H1 (cell line): ENCODE measurements at regions not wholly inside any gene's neighbourhood (a gene's known extent, or its start where the extent isn't known, plus 50 kb on each side); places are given as distances from the start of the nearest gene placed in this dataset.

Experiments
- CTCF ChIA-PET: fragments of 300-600 bp; sonication (Branson Sonifier 250); formaldehyde crosslinking; loops from one replicate; lab custom pipeline; 2021; ENCODE audit not compliant: partially characterized antibody; lab: Charles Lee
- POLR2A ChIA-PET: fragments of 300-600 bp; sonication (Branson Sonifier 250); formaldehyde crosslinking; loops from one replicate; lab custom pipeline; 2021; ENCODE audit warnings: inconsistent platforms; ENCODE audit not compliant: partially characterized antibody; lab: Charles Lee
- DNase-seq, 2 experiments: peaks; one replicate each; pipeline versions ENCODE4 v3.0.0 to v3.0.0-alpha.2; 2010 to 2022; ENCODE audit warnings: low spot score in 2 of 2, low read depth in 1 of 2, mixed read lengths in 1 of 2
- FAIRE-seq: peaks from 2 replicates; lab custom pipeline; 2011; peaks lifted over from hg19 to GRCh38; lab: Jason Lieb, UNC
- H2AFZ ChIP-seq: 2 replicates; pipeline ENCODE4 v1.8.1; 2012; ENCODE audit warnings: low read length, inconsistent platforms
- H2AK5ac ChIP-seq: 2 replicates; pipeline ENCODE4 v1.6.1; 2013; ENCODE audit warnings: low read depth, low read length
- H2BK120ac ChIP-seq: replicated peaks from 2 replicates; pipeline ENCODE3; 2013; ENCODE audit warnings: low read depth, low read length, inconsistent platforms
- H2BK12ac ChIP-seq: 2 replicates; pipeline ENCODE4 v1.6.1; 2013; ENCODE audit warnings: low read depth, low read length
- H2BK15ac ChIP-seq: 2 replicates; pipeline ENCODE4 v1.6.1; 2013; ENCODE audit warnings: low read length
- H2BK20ac ChIP-seq: 2 replicates; pipeline ENCODE4 v1.6.1; 2013; ENCODE audit warnings: low read length
- H2BK5ac ChIP-seq: 2 replicates; pipeline ENCODE4 v1.6.1; 2013; ENCODE audit warnings: low read depth, low read length
- H3K14ac ChIP-seq: 2 replicates; pipeline ENCODE4 v1.6.1; 2013; ENCODE audit warnings: inconsistent platforms; ENCODE audit not compliant: insufficient read length
- H3K18ac ChIP-seq: 2 replicates; pipeline ENCODE4 v1.6.1; 2013; ENCODE audit warnings: low read length; ENCODE audit errors: extremely low read depth
- H3K23ac ChIP-seq: 2 replicates; pipeline ENCODE4 v1.6.1; 2013; ENCODE audit warnings: inconsistent platforms; ENCODE audit not compliant: insufficient read length
- H3K23me2 ChIP-seq: 2 replicates; pipeline ENCODE4 v1.6.1; 2013; ENCODE audit warnings: low read depth, low read length
- H3K27ac ChIP-seq: 2 replicates; pipeline ENCODE4 v1.6.1; 2011; ENCODE audit warnings: low read depth, low read length, inconsistent platforms
- H3K27me3 ChIP-seq, 4 experiments: replicated peaks in 1 of 4; 1 replicate in 1 of 4; 2 replicates in 3 of 4; pipeline versions ENCODE4 v1.6.1 to v1.8.1; 2011 to 2013; ENCODE audit warnings: low read length in 3 of 4, mild to moderate bottlenecking in 3 of 4, inconsistent platforms in 2 of 4, mixed read lengths in 2 of 4, moderate library complexity in 1 of 4; ENCODE audit not compliant: control insufficient read depth in 3 of 4, insufficient read depth in 3 of 4; ENCODE audit errors: extremely low read depth in 1 of 4
- H3K36me3 ChIP-seq, 4 experiments: 2 replicates each; pipeline versions ENCODE4 v1.6.1 to v1.8.1; 2011 to 2013; ENCODE audit warnings: mild to moderate bottlenecking in 4 of 4, low read length in 3 of 4, moderate library complexity in 2 of 4, control low read depth in 1 of 4, inconsistent platforms in 1 of 4; ENCODE audit not compliant: insufficient read depth in 4 of 4, control insufficient read depth in 2 of 4
- H3K4ac ChIP-seq: replicated peaks from 2 replicates; pipeline ENCODE3; 2013; ENCODE audit warnings: low read length, low read depth, mixed read lengths, inconsistent platforms; ENCODE audit not compliant: insufficient read length
- H3K4me1 ChIP-seq, 4 experiments: replicated peaks in 1 of 4; 1 replicate in 1 of 4; 2 replicates in 3 of 4; pipeline versions ENCODE4 v1.6.1 to v1.8.1; 2011 to 2013; ENCODE audit warnings: low read length in 3 of 4, inconsistent platforms in 2 of 4, mixed read lengths in 1 of 4; ENCODE audit not compliant: insufficient read depth in 4 of 4, control insufficient read depth in 3 of 4
- H3K4me2 ChIP-seq, 2 experiments: 2 replicates each; pipeline versions ENCODE4 v1.6.1 to v1.8.1; 2011 to 2013; ENCODE audit warnings: low read depth in 2 of 2, low read length in 2 of 2, control low read depth in 1 of 2, inconsistent platforms in 1 of 2, mild to moderate bottlenecking in 1 of 2; ENCODE audit not compliant: insufficient read depth in 1 of 2
- H3K4me3 ChIP-seq, 4 experiments: fragments of 200-600, 300-600 bp in 1 of 4; sonication (generic), shearing (Covaris generic), sonication (Bioruptor Twin) in 1 of 4; 2 replicates each; pipeline versions ENCODE4 v1.5.1 to v1.8.1; 2011 to 2016; ENCODE audit warnings: low read length in 4 of 4, low read depth in 3 of 4, control low read depth in 2 of 4, inconsistent platforms in 2 of 4, mild to moderate bottlenecking in 2 of 4, mixed read lengths in 1 of 4, moderate library complexity in 1 of 4; ENCODE audit not compliant: insufficient read depth in 2 of 4; ENCODE audit errors: extremely low read depth in 1 of 4
- H3K56ac ChIP-seq: replicated peaks from 2 replicates; pipeline ENCODE3; 2013; ENCODE audit warnings: low read depth, mild to moderate bottlenecking, mixed read lengths, low read length, inconsistent platforms; ENCODE audit not compliant: insufficient read length
- H3K79me1 ChIP-seq: 2 replicates; pipeline ENCODE4 v1.6.1; 2013; ENCODE audit warnings: low read depth, low read length, control low read depth
- H3K79me2 ChIP-seq, 2 experiments: 2 replicates each; pipeline versions ENCODE4 v1.6.1 to v1.8.1; 2012 to 2013; ENCODE audit warnings: low read length in 2 of 2, mild to moderate bottlenecking in 2 of 2, inconsistent platforms in 1 of 2; ENCODE audit not compliant: insufficient read depth in 2 of 2, control insufficient read depth in 1 of 2
- H3K9ac ChIP-seq, 4 experiments: replicated peaks in 1 of 4; 1 replicate in 1 of 4; 2 replicates in 3 of 4; pipeline versions ENCODE4 v1.6.1 to v1.8.1; 2011 to 2013; ENCODE audit warnings: low read depth in 3 of 4, low read length in 3 of 4, control low read depth in 2 of 4, mild to moderate bottlenecking in 2 of 4, moderate library complexity in 2 of 4, inconsistent platforms in 1 of 4; ENCODE audit errors: extremely low read depth in 1 of 4
- H3K9me3 ChIP-seq, 2 experiments: 2 replicates each; pipeline versions ENCODE4 v1.6.1 to v1.8.1; 2012 to 2013; ENCODE audit warnings: mild to moderate bottlenecking in 2 of 2, moderate library complexity in 2 of 2, control low read depth in 1 of 2, inconsistent platforms in 1 of 2, low read depth in 1 of 2, low read length in 1 of 2, mixed read lengths in 1 of 2; ENCODE audit not compliant: insufficient read depth in 2 of 2
- H4K20me1 ChIP-seq, 2 experiments: replicated peaks in 1 of 2; 2 replicates each; pipeline versions ENCODE3 to v1.8.1; 2011 to 2013; ENCODE audit warnings: inconsistent platforms in 2 of 2, low read length in 2 of 2, mild to moderate bottlenecking in 1 of 2; ENCODE audit not compliant: insufficient read depth in 2 of 2, control insufficient read depth in 1 of 2
- H4K5ac ChIP-seq: 2 replicates; pipeline ENCODE4 v1.6.1; 2013; ENCODE audit warnings: low read length, low read depth, mixed read lengths, inconsistent platforms; ENCODE audit not compliant: insufficient read length
- H4K8ac ChIP-seq: 2 replicates; pipeline ENCODE4 v1.8.0; 2013; ENCODE audit warnings: mild to moderate bottlenecking, moderate library complexity, low read length, inconsistent platforms; ENCODE audit not compliant: insufficient read depth; ENCODE audit errors: extremely low read depth
- H4K91ac ChIP-seq: replicated peaks from 2 replicates; pipeline ENCODE3; 2013; ENCODE audit warnings: low read length, mixed read lengths, inconsistent platforms; ENCODE audit not compliant: insufficient read length
- RNF2 ChIP-seq: fragments of 200-900, 300-1000 bp; sonication (generic); IDR thresholded peaks from 2 replicates; pipeline ENCODE4 v1.7.1; 2016; ENCODE audit warnings: borderline replicate concordance, low read depth, mild to moderate bottlenecking, antibody characterized with exemption, low read length; ENCODE audit not compliant: poor library complexity, severe bottlenecking; ENCODE audit errors: missing control alignments
- WGBS, 2 experiments: shearing (Covaris generic) in 1 of 2; methylation state at CpG; one replicate each; pipeline versions ENCODE4 v1.1.6 to v1.1.7; 2013 to 2015; ENCODE audit warnings: low lambda C conversion rate in 2 of 2, mixed read lengths in 2 of 2, inconsistent platforms in 1 of 2, low coverage in 1 of 2, missing lambda C conversion rate in 1 of 2; ENCODE audit not compliant: insufficient replicate concordance in 2 of 2, insufficient coverage in 1 of 2, insufficient read length in 1 of 2; ENCODE audit errors: extremely low coverage in 1 of 2, missing lambda C conversion rate in 1 of 2; 5-methylcytosine and 5-hydroxymethylcytosine counted together

GRCh38 chr10:130786365-130786966 is 525.1 kb downstream of the TCERG1L start:
- Histone ChIP-seq H3K27me3 (no peaks in the 10 kb centered on the region), H3K27ac (no peak overlapping the region), H3K36me3 (no peaks in the 10 kb centered on the region), H2BK120ac (no peak overlapping the region), H2BK20ac (no peak overlapping the region), H3K23me2 (peaks cover 17% of the 10 kb centered on the region; the same call in 1 of the 2 replicates), H3K23ac (no peak overlapping the region), H3K4me3 (no peak overlapping the region), H3K56ac (no peak overlapping the region), H3K9ac (no peak overlapping the region), H2AK5ac (no peak overlapping the region), H2BK15ac (no peak overlapping the region), H3K4me1 (no peaks in the 10 kb centered on the region), H3K79me1 (no peaks in the 10 kb centered on the region), H3K4me2 (no peak overlapping the region), H2AFZ (no peak overlapping the region; the same call in 1 of the 2 replicates), H4K8ac (no peak overlapping the region), H3K9me3 (peaks cover 0 to 5% of the 10 kb centered on the region in 2 experiments; a peak in 1 of 4 replicates), H2BK5ac (no peak overlapping the region), H4K91ac (no peak overlapping the region), H3K14ac (no peak overlapping the region), H3K4ac (no peak overlapping the region), H3K79me2 (no peaks in the 10 kb centered on the region), H4K20me1 (peaks cover 0 to 13% of the 10 kb centered on the region in 2 experiments), H2BK12ac (no peak overlapping the region), H4K5ac (no peak overlapping the region), H3K18ac (no peak overlapping the region)
- POLR2A ChIA-PET = no interaction called here
- no peak for DNase-seq
- no peak for FAIRE-seq
- CTCF ChIA-PET = no interaction called here
- TF ChIP-seq RNF2 = no peak
- WGBS, 2 experiments = 94% methylated on average over 9 of the region's 20 CpGs; no CpG with 5 or more reads in 1 of the 2 experiments
